ENCODE measurements at regions not wholly inside any gene's neighbourhood (a gene's known extent, or its start where the extent isn't known, plus 50 kb on each side); places are given as distances from the start of the nearest gene placed in this dataset.

DNA sequence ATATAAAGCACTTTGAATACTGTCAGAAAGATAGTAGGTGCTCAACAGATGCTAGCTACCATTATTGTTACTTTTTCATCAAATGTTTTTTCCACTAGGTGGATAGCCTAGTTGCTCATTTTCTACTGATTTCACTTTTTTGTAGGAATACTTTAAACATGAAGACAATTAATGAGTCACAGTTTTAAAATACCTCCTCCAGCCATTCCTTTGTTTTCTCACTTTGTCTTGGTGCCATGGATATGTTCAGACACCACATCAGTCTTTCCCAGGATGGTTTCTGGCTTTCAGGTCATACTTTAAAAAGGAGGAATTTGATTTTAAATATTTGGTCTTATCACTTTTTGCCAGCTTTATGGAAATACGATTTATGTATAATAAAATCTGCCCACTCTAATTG lies 147.1 kb upstream of the MGMT start (continued):
- TF ChIP-seq, protein P1, sequence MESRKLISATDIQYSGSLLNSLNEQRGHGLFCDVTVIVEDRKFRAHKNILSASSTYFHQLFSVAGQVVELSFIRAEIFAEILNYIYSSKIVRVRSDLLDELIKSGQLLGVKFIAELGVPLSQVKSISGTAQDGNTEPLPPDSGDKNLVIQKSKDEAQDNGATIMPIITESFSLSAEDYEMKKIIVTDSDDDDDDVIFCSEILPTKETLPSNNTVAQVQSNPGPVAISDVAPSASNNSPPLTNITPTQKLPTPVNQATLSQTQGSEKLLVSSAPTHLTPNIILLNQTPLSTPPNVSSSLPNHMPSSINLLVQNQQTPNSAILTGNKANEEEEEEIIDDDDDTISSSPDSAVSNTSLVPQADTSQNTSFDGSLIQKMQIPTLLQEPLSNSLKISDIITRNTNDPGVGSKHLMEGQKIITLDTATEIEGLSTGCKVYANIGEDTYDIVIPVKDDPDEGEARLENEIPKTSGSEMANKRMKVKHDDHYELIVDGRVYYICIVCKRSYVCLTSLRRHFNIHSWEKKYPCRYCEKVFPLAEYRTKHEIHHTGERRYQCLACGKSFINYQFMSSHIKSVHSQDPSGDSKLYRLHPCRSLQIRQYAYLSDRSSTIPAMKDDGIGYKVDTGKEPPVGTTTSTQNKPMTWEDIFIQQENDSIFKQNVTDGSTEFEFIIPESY (IDR thresholded peaks at IDR 0.05; ENCODE audit: extremely low read depth, insufficient replicate concordance, low read length) = no peak
- no peak for TF ChIP-seq ZFX (IDR thresholded peaks at IDR 0.05)

DNA sequence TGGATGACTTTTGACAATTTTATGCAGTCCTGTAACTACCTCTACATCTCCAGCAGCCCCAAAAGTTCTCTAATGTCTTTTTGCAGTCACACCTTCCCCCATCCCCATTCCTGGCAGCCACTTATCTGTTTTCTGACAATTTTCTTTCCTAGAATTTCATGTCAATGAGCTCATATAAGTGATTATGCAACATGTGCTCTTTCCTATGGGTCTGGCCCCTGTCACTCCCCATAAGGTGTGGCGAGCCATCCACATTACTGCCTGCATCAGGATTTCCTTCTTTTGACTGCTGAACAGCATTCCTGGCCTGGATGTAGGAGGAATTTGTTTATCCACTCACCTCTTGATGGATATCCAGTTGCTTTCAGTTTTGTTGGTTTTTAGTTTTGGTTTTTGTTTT lies 146.7 kb upstream of the MGMT start:
- CTCF ChIA-PET = no interaction called here

DNA sequence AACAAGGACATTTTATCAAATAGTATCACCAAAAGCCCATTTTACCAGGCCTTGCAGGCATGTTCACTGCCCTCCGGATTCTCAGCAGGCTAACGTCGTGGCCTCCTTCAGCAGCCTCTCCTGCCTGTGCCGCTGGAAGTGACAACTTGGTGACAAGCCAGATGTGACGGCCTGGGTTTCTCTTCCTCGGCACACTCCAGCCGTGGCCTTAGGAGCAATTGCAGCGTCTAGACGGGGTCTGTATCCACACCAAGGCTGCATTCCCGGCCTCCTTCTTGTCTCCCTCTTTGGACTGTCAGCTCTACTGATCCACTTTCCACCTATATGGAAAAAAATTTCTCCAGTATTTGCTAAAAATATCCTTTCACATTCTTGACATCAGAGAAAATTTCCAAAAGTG lies 145.3 kb upstream of the MGMT start:
- H3K4me2 ChIP-seq (ENCODE audit: low read length) = no peak overlapping the region
- H3K4me3 ChIP-seq (replicated peaks in 1 of 2; ENCODE audit: low read depth in 1 of 2, low read length in 2 of 2) = no peak overlapping the region
- DNase-seq (ENCODE audit: low read depth, low spot score) = no peak
- no TSS peak for BruUV-seq (replicated peaks)
- intact Hi-C loops (cut with micrococcal nuclease) = no loop called here
- H2AFZ ChIP-seq (ENCODE audit: low read depth, low read length, poor library complexity, severe bottlenecking) = no peak overlapping the region
- no peak overlapping the region for H3K9ac ChIP-seq (ENCODE audit: low read length)
- H3K9me3 ChIP-seq (ENCODE audit: control insufficient read depth in 1 of 2, insufficient read depth in 1 of 2, low read depth in 1 of 2, low read length in 2 of 2) = peaks cover 12 to 22% of the 10 kb centered on the region in 2 experiments; a peak in 2 of 4 replicates
- no peaks in the 10 kb centered on the region for H4K20me1 ChIP-seq (ENCODE audit: insufficient read depth)
- ATAC-seq = no peak
- ChIA-PET RAD21 (ENCODE audit: low non-redundant PET in 1 of 2, low total read pairs in 2 of 2, uncharacterized antibody in 2 of 2, unreplicated experiment in 2 of 2) (no interaction called here), POLR2A (no interaction called here), CTCF (no interaction called here)
- H3K27ac ChIP-seq (ENCODE audit: low read depth, low read length) = no peak overlapping the region
- no peaks in the 10 kb centered on the region for H3K79me2 ChIP-seq (ENCODE audit: insufficient read depth, low read length)
- H3K27me3 ChIP-seq (ENCODE audit: insufficient read depth, low read length) = no peaks in the 10 kb centered on the region
- no peaks in the 10 kb centered on the region for H3K36me3 ChIP-seq (ENCODE audit: control insufficient read depth in 1 of 2, insufficient read depth in 2 of 2, low read length in 2 of 2)
- H3K4me1 ChIP-seq (ENCODE audit: control insufficient read depth in 1 of 2, insufficient read depth in 2 of 2, low read length in 2 of 2) = no peaks in the 10 kb centered on the region
- H3K9me2 ChIP-seq (ENCODE audit: insufficient read depth) = no peaks in the 10 kb centered on the region
- TF ChIP-seq, protein P1 (IDR thresholded peaks at IDR 0.05; ENCODE audit: extremely low read depth, insufficient replicate concordance, low read length) = no peak
- no peak for TF ChIP-seq JUND (IDR thresholded peaks at IDR 0.05)
- TF ChIP-seq ZNF274 (IDR thresholded peaks at IDR 0.05; ENCODE audit: low read depth, low read length) = no peak
- no peak for TF ChIP-seq SP1 (IDR thresholded peaks at IDR 0.05; ENCODE audit: low read depth)
- TF ChIP-seq SIN3A (IDR thresholded peaks at IDR 0.05; ENCODE audit: low read depth) = no peak
- no peak for TF ChIP-seq TCF7L2 (IDR thresholded peaks at IDR 0.05; ENCODE audit: borderline replicate concordance, extremely low read depth, insufficient read depth, insufficient read length)
- TF ChIP-seq FOSL1 (IDR thresholded peaks at IDR 0.05; ENCODE audit: low read depth) = no peak
- TF ChIP-seq EZH2phosphoT487 (IDR thresholded peaks at IDR 0.05; ENCODE audit: borderline replicate concordance) = no peak
- TF ChIP-seq POLR2A (IDR thresholded peaks at IDR 0.05; ENCODE audit: borderline replicate concordance, extremely low read depth, insufficient read depth, insufficient read length) = no peak
- TF ChIP-seq EGR1 (IDR thresholded peaks at IDR 0.05; ENCODE audit: low read depth) = no peak
- TF ChIP-seq, protein P2, sequence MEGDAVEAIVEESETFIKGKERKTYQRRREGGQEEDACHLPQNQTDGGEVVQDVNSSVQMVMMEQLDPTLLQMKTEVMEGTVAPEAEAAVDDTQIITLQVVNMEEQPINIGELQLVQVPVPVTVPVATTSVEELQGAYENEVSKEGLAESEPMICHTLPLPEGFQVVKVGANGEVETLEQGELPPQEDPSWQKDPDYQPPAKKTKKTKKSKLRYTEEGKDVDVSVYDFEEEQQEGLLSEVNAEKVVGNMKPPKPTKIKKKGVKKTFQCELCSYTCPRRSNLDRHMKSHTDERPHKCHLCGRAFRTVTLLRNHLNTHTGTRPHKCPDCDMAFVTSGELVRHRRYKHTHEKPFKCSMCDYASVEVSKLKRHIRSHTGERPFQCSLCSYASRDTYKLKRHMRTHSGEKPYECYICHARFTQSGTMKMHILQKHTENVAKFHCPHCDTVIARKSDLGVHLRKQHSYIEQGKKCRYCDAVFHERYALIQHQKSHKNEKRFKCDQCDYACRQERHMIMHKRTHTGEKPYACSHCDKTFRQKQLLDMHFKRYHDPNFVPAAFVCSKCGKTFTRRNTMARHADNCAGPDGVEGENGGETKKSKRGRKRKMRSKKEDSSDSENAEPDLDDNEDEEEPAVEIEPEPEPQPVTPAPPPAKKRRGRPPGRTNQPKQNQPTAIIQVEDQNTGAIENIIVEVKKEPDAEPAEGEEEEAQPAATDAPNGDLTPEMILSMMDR (IDR thresholded peaks at IDR 0.05 in 2 of 3, conservative IDR thresholded peaks at IDR 0.05 in 1 of 3; ENCODE audit: borderline replicate concordance in 1 of 3, insufficient read depth in 1 of 3, low read depth in 2 of 3, low read length in 2 of 3) = no peak
- TF ChIP-seq CBX3 (IDR thresholded peaks at IDR 0.05; ENCODE audit: low read depth) = no peak

More for the DNA sequence above, 146.7 kb upstream of the MGMT start:
- H3K27ac ChIP-seq (ENCODE audit: low read depth, low read length) = no peak overlapping the region
- no peaks in the 10 kb centered on the region for H3K79me2 ChIP-seq (ENCODE audit: insufficient read depth, low read length)
- no peaks in the 10 kb centered on the region for H3K36me3 ChIP-seq (ENCODE audit: control insufficient read depth in 1 of 2, insufficient read depth in 2 of 2, low read length in 2 of 2)
- peaks cover 12 to 25% of the 10 kb centered on the region in 2 experiments; a peak in 2 of 4 replicates for H3K9me3 ChIP-seq (ENCODE audit: control insufficient read depth in 1 of 2, insufficient read depth in 1 of 2, low read depth in 1 of 2, low read length in 2 of 2)
- H3K4me1 ChIP-seq (ENCODE audit: control insufficient read depth in 1 of 2, insufficient read depth in 2 of 2, low read length in 2 of 2) = no peaks in the 10 kb centered on the region
- RAD21 ChIA-PET (ENCODE audit: low non-redundant PET in 1 of 2, low total read pairs in 2 of 2, uncharacterized antibody in 2 of 2, unreplicated experiment in 2 of 2) = no interaction called here
- no peaks in the 10 kb centered on the region for H3K9me2 ChIP-seq (ENCODE audit: insufficient read depth)
- POLR2A ChIA-PET = no interaction called here
- DNase-seq (ENCODE audit: low read depth, low spot score) (no peak), ATAC-seq (no peak)
- H2AFZ ChIP-seq (ENCODE audit: low read depth, low read length, poor library complexity, severe bottlenecking) = no peak overlapping the region
- no peak overlapping the region for H3K9ac ChIP-seq (ENCODE audit: low read length)
- H3K4me2 ChIP-seq (ENCODE audit: low read length) = no peak overlapping the region
- no TSS peak for BruUV-seq (replicated peaks)
- H4K20me1 ChIP-seq (ENCODE audit: insufficient read depth) = no peaks in the 10 kb centered on the region
- no peak overlapping the region for H3K4me3 ChIP-seq (replicated peaks in 1 of 2; ENCODE audit: low read depth in 1 of 2, low read length in 2 of 2)
- no peak for TF ChIP-seq FOSL1 (IDR thresholded peaks at IDR 0.05; ENCODE audit: low read depth)
- intact Hi-C loops (cut with micrococcal nuclease) = no loop called here
- H3K27me3 ChIP-seq (ENCODE audit: insufficient read depth, low read length) = no peaks in the 10 kb centered on the region
